GM12872 (cell line): ENCODE measurements at regions not wholly inside any gene's neighbourhood (a gene's known extent, or its start where the extent isn't known, plus 50 kb on each side); places are given as distances from the start of the nearest gene placed in this dataset.

Source experiments
- CTCF ChIP-seq: IDR thresholded peaks from 3 replicates; pipeline ENCODE4 v1.5.1; 2011; ENCODE audit warnings: low read depth, mild to moderate bottlenecking, low read length, moderate library complexity; ENCODE audit not compliant: insufficient read depth

GRCh38 chr5:125112196-125112595, 365.8 kb upstream of the ZNF608 start:
- TF ChIP-seq CTCF = no peak

- TF ChIP-seq CTCF = no peak
Measured at GRCh38 chr5:125113328-125113727, 366.9 kb upstream of the ZNF608 start.

GRCh38 chr5:125115195-125115525, 368.7 kb upstream of the ZNF608 start:
- TF ChIP-seq CTCF = no peak

- no peak for TF ChIP-seq CTCF
Measured at GRCh38 chr5:125117566-125117965, 371.1 kb upstream of the ZNF608 start.

- TF ChIP-seq CTCF = no peak
Measured at GRCh38 chr5:125120012-125120411, 373.6 kb upstream of the ZNF608 start.

- TF ChIP-seq CTCF = no peak
Measured at GRCh38 chr5:125125031-125125823, 378.8 kb upstream of the ZNF608 start.

GRCh38 chr5:125126050-125126449, 379.6 kb upstream of the ZNF608 start:
- TF ChIP-seq CTCF = no peak
